ENCODE measurements at regions not wholly inside any gene's neighbourhood (a gene's known extent, or its start where the extent isn't known, plus 50 kb on each side); places are given as distances from the start of the nearest gene placed in this dataset.

GRCh38 chr15:91789136-91789535 lies 64.4 kb upstream of the SLCO3A1 start:
- no peak for TF ChIP-seq CTCF (IDR thresholded peaks at IDR 0.05; ENCODE audit: insufficient read depth, low read length, poor library complexity, severe bottlenecking)
- TF ChIP-seq EZH2phosphoT487 (conservative IDR thresholded peaks at IDR 0.05; ENCODE audit: low read length): no peak

All from SU-DHL-6 (cell line).